ENCODE measurements at regions not wholly inside any gene's neighbourhood (a gene's known extent, or its start where the extent isn't known, plus 50 kb on each side); places are given as distances from the start of the nearest gene placed in this dataset.

DNA sequence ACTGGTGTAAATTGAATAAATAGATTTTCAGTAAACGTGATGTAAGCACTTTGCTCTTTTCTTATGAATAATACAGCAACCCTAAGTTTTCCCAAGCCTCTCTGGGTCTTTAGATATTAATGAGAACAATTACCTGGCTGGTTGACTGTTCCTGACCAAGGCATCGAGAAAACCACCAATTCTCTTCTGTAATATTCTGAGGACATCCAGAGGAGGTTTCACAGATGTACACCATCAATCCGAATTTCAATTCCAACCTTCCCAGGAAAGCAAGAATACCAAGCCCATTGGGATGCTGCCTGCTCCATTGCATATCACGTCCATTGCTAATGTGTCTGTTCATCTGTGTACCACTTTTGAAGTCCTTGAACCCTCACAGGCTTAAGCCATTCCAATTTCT is 571.8 kb downstream of the NUP35 start:
- Mint-ChIP-seq H3K36me3 (ENCODE audit: low read depth) (no peaks in the 10 kb centered on the region), H3K27ac (no peak overlapping the region), H3K4me1 (ENCODE audit: low read depth) (no peaks in the 10 kb centered on the region), H3K9me3 (peaks cover 6% of the 10 kb centered on the region), H3K27me3 (no peaks in the 10 kb centered on the region), H3K4me3 (no peak overlapping the region)
- H3K36me3 ChIP-seq (ENCODE audit: insufficient read depth, low read length) = no peaks in the 10 kb centered on the region
- POLR2A ChIA-PET = no interaction called here
- H3K4me1 ChIP-seq (ENCODE audit: insufficient read depth, low read length) = no peaks in the 10 kb centered on the region
- H3K27ac ChIP-seq (ENCODE audit: low read depth in 1 of 2, low read length in 2 of 2) = no peak overlapping the region
- no peak for ATAC-seq (ENCODE audit: poor library complexity)
- H3K9me3 ChIP-seq (ENCODE audit: control insufficient read depth in 1 of 2, insufficient read depth in 1 of 2, low read length in 2 of 2) = peaks cover 6 to 12% of the 10 kb centered on the region in 2 experiments
- intact Hi-C loops (cut with DNase I, micrococcal nuclease) = no loop called here
- CTCF ChIA-PET = no interaction called here
- no peak for DNase-seq
- TF ChIP-seq, protein P1, sequence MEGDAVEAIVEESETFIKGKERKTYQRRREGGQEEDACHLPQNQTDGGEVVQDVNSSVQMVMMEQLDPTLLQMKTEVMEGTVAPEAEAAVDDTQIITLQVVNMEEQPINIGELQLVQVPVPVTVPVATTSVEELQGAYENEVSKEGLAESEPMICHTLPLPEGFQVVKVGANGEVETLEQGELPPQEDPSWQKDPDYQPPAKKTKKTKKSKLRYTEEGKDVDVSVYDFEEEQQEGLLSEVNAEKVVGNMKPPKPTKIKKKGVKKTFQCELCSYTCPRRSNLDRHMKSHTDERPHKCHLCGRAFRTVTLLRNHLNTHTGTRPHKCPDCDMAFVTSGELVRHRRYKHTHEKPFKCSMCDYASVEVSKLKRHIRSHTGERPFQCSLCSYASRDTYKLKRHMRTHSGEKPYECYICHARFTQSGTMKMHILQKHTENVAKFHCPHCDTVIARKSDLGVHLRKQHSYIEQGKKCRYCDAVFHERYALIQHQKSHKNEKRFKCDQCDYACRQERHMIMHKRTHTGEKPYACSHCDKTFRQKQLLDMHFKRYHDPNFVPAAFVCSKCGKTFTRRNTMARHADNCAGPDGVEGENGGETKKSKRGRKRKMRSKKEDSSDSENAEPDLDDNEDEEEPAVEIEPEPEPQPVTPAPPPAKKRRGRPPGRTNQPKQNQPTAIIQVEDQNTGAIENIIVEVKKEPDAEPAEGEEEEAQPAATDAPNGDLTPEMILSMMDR (IDR thresholded peaks at IDR 0.05) = no peak
- no peak overlapping the region for H3K4me3 ChIP-seq (ENCODE audit: low read length)
- no peaks in the 10 kb centered on the region for H3K27me3 ChIP-seq (ENCODE audit: control insufficient read depth in 1 of 2, insufficient read depth in 2 of 2, low read length in 2 of 2)

- H3K4me1 Mint-ChIP-seq (ENCODE audit: low read depth) = no peaks in the 10 kb centered on the region
- H3K4me3 ChIP-seq (ENCODE audit: low read length) = no peak overlapping the region
- intact Hi-C loops (cut with DNase I, micrococcal nuclease) = no loop called here
- no peak overlapping the region for H3K27ac ChIP-seq (ENCODE audit: low read depth in 1 of 2, low read length in 2 of 2)
- ATAC-seq (ENCODE audit: poor library complexity) (no peak), DNase-seq (no peak)
- H3K36me3 Mint-ChIP-seq (ENCODE audit: low read depth) = no peaks in the 10 kb centered on the region
- TF ChIP-seq, protein P1 (IDR thresholded peaks at IDR 0.05) = no peak
- H3K27ac Mint-ChIP-seq = no peak overlapping the region
- ChIA-PET CTCF (no interaction called here), POLR2A (no interaction called here)
- H3K9me3 ChIP-seq (ENCODE audit: control insufficient read depth in 1 of 2, insufficient read depth in 1 of 2, low read length in 2 of 2) = peaks cover 0 to 14% of the 10 kb centered on the region in 2 experiments
- no peaks in the 10 kb centered on the region for H3K27me3 Mint-ChIP-seq
- peaks cover 8% of the 10 kb centered on the region for H3K9me3 Mint-ChIP-seq
- no peaks in the 10 kb centered on the region for H3K36me3 ChIP-seq (ENCODE audit: insufficient read depth, low read length)
- no peak overlapping the region for H3K4me3 Mint-ChIP-seq
- no peaks in the 10 kb centered on the region for H3K27me3 ChIP-seq (ENCODE audit: control insufficient read depth in 1 of 2, insufficient read depth in 2 of 2, low read length in 2 of 2)
- H3K4me1 ChIP-seq (ENCODE audit: insufficient read depth, low read length) = no peaks in the 10 kb centered on the region
Measured at GRCh38 chr2:183709829-183710228, 585.6 kb downstream of the NUP35 start.

DNA sequence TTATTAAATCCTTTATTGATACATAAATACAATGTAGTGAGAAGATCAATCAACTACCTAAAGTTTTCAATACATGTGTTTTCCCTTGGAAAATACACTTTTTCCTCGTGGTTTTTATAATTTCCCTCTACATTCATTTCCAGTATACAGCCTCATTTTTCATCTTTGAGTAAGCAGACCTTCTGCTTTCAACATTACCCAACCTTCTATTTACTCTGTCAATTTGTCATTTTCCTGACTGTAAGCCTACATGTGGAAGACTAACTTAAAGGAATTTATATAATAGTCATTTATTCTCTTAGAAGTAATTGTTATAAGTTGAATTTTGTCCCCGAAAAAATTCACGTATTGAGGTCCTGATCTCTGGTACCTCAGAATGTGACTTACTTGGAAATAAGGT is 594.0 kb downstream of the NUP35 start:
- TF ChIP-seq, protein P1 (IDR thresholded peaks at IDR 0.05) = no peak
- Mint-ChIP-seq H3K4me3 (no peak overlapping the region), H3K27me3 (no peaks in the 10 kb centered on the region), H3K27ac (no peak overlapping the region), H3K36me3 (ENCODE audit: low read depth) (no peaks in the 10 kb centered on the region), H3K4me1 (ENCODE audit: low read depth) (no peaks in the 10 kb centered on the region), H3K9me3 (peaks cover 3% of the 10 kb centered on the region)
- Histone ChIP-seq H3K36me3 (ENCODE audit: insufficient read depth, low read length) (no peaks in the 10 kb centered on the region), H3K4me1 (ENCODE audit: insufficient read depth, low read length) (no peaks in the 10 kb centered on the region), H3K27ac (ENCODE audit: low read depth in 1 of 2, low read length in 2 of 2) (no peak overlapping the region), H3K9me3 (ENCODE audit: control insufficient read depth in 1 of 2, insufficient read depth in 1 of 2, low read length in 2 of 2) (no peaks in the 10 kb centered on the region), H3K4me3 (ENCODE audit: low read length) (no peak overlapping the region), H3K27me3 (ENCODE audit: control insufficient read depth in 1 of 2, insufficient read depth in 2 of 2, low read length in 2 of 2) (no peaks in the 10 kb centered on the region)
- ATAC-seq (ENCODE audit: poor library complexity) = no peak
- DNase-seq = no peak
- intact Hi-C loops (cut with DNase I, micrococcal nuclease) = no loop called here
- ChIA-PET CTCF (no interaction called here), POLR2A (no interaction called here)
